Ishikawa (cell line): ENCODE measurements at regions not wholly inside any gene's neighbourhood (a gene's known extent, or its start where the extent isn't known, plus 50 kb on each side); places are given as distances from the start of the nearest gene placed in this dataset.

Experiments used
- CEBPB ChIP-seq: IDR thresholded peaks from 2 replicates; pipeline ENCODE4 v1.6.1; 2012
- CREB1 ChIP-seq: IDR thresholded peaks from 2 replicates; pipeline ENCODE4 v1.6.1; 2012; ENCODE audit warnings: low read depth
- EGR1 ChIP-seq: IDR thresholded peaks from 2 replicates; pipeline ENCODE4 v1.6.1; 2012
- EP300 ChIP-seq: IDR thresholded peaks from 2 replicates; pipeline ENCODE4 v1.6.1; 2012; ENCODE audit warnings: borderline replicate concordance
- FOXM1 ChIP-seq: IDR thresholded peaks from 2 replicates; pipeline ENCODE4 v1.6.1; 2012; ENCODE audit warnings: low read depth, borderline replicate concordance
- MAX ChIP-seq: IDR thresholded peaks from 2 replicates; pipeline ENCODE4 v1.6.1; 2012
- NFIC ChIP-seq: IDR thresholded peaks from 2 replicates; pipeline ENCODE4 v1.6.1; 2012
- RAD21 ChIP-seq: IDR thresholded peaks from 2 replicates; pipeline ENCODE4 v1.6.1; 2012; ENCODE audit warnings: low read depth
- REST ChIP-seq: IDR thresholded peaks from 2 replicates; pipeline ENCODE4 v1.6.1; 2012; ENCODE audit warnings: low read depth, mild to moderate bottlenecking
- TAF1 ChIP-seq: IDR thresholded peaks from 2 replicates; pipeline ENCODE4 v1.6.1; 2012; ENCODE audit warnings: low read depth, mild to moderate bottlenecking
- TCF12 ChIP-seq: IDR thresholded peaks from 2 replicates; pipeline ENCODE4 v1.6.1; 2012; ENCODE audit warnings: low read depth
- YY1 ChIP-seq: IDR thresholded peaks from 2 replicates; pipeline ENCODE4 v1.6.1; 2012; ENCODE audit warnings: low read depth
- ZBTB7A ChIP-seq: IDR thresholded peaks from 2 replicates; pipeline ENCODE4 v1.6.1; 2012; ENCODE audit warnings: low read depth
- TF ChIP-seq, protein P1 (sequence below): IDR thresholded peaks from 2 replicates; pipeline ENCODE4 v1.6.1; 2012

GRCh38 chr4:138099385-138099784 is 142.8 kb downstream of the SLC7A11 start:
- TF ChIP-seq FOXM1: no peak
- TF ChIP-seq NFIC: no peak
- TF ChIP-seq EP300: no peak
- no peak for TF ChIP-seq EGR1
- no peak for TF ChIP-seq MAX
- TF ChIP-seq YY1: no peak
- TF ChIP-seq ZBTB7A: no peak
- TF ChIP-seq TAF1: no peak
- no peak for TF ChIP-seq TCF12
- TF ChIP-seq CREB1: no peak
- no peak for TF ChIP-seq REST
- TF ChIP-seq RAD21: no peak
- TF ChIP-seq, protein P1, sequence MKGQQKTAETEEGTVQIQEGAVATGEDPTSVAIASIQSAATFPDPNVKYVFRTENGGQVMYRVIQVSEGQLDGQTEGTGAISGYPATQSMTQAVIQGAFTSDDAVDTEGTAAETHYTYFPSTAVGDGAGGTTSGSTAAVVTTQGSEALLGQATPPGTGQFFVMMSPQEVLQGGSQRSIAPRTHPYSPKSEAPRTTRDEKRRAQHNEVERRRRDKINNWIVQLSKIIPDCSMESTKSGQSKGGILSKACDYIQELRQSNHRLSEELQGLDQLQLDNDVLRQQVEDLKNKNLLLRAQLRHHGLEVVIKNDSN: no peak
- no peak for TF ChIP-seq CEBPB
